ENCODE measurements at regions not wholly inside any gene's neighbourhood (a gene's known extent, or its start where the extent isn't known, plus 50 kb on each side); places are given as distances from the start of the nearest gene placed in this dataset.

DNA sequence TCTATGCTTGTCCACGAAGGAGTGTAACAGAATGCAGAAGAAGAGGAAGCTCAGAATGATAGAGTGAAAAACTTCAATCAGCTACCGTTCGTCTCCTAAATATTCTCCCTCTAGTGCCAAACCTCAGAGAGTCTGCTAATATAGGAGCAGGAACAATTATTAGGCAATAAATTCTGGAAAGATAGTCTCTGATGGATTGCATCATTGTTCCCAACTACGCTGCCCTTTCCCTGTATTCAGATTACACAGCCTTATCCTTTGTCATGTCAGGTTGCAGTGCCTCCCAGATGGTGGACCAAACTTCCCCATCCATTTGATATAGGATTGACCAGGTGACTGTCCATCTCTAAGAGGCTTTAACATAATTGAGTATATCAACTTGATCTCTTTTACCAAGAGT lies 811.5 kb upstream of the CHAC2 start:
- TF ChIP-seq, protein P1, sequence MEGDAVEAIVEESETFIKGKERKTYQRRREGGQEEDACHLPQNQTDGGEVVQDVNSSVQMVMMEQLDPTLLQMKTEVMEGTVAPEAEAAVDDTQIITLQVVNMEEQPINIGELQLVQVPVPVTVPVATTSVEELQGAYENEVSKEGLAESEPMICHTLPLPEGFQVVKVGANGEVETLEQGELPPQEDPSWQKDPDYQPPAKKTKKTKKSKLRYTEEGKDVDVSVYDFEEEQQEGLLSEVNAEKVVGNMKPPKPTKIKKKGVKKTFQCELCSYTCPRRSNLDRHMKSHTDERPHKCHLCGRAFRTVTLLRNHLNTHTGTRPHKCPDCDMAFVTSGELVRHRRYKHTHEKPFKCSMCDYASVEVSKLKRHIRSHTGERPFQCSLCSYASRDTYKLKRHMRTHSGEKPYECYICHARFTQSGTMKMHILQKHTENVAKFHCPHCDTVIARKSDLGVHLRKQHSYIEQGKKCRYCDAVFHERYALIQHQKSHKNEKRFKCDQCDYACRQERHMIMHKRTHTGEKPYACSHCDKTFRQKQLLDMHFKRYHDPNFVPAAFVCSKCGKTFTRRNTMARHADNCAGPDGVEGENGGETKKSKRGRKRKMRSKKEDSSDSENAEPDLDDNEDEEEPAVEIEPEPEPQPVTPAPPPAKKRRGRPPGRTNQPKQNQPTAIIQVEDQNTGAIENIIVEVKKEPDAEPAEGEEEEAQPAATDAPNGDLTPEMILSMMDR (optimal IDR thresholded peaks at IDR 0.05 in 1 of 3, IDR thresholded peaks at IDR 0.05 in 1 of 3, conservative IDR thresholded peaks at IDR 0.05 in 1 of 3; ENCODE audit: extremely low read depth in 1 of 3, insufficient read depth in 2 of 3, low read length in 3 of 3): no peak
- TF ChIP-seq EZH2 (IDR thresholded peaks at IDR 0.05; ENCODE audit: low read length): no peak
